ENCODE measurements at regions not wholly inside any gene's neighbourhood (a gene's known extent, or its start where the extent isn't known, plus 50 kb on each side); places are given as distances from the start of the nearest gene placed in this dataset.

- Histone ChIP-seq H3K9me3 (ENCODE audit: control insufficient read depth, insufficient read depth, low read length) (no peaks in the 10 kb centered on the region), H3K27ac (ENCODE audit: low read depth, low read length) (no peak overlapping the region), H3K27me3 (ENCODE audit: control insufficient read depth, insufficient read depth, low read length) (peaks cover 4% of the 10 kb centered on the region), H3K4me3 (ENCODE audit: low read depth, low read length) (no peak overlapping the region)
- ChIA-PET POLR2A (no interaction called here), CTCF (interaction anchor here (0.6 kb wide), 1 partner anchor 881 kb away, joined by 4 read pairs; no protein-coding TSS in a partner anchor)
- TF ChIP-seq CTCF (IDR thresholded peaks at IDR 0.05; ENCODE audit: low read depth, low read length), result no peak
- DNase-seq (ENCODE audit: low read depth, low spot score), result no peak
These were observed 132.2 kb downstream of the UBE2U start for GRCh38 chr1:64335636-64336035.

- no peaks in the 10 kb centered on the region for H3K27me3 ChIP-seq (ENCODE audit: control insufficient read depth, insufficient read depth, low read length)
- H3K4me3 ChIP-seq (ENCODE audit: low read depth, low read length), result no peak overlapping the region
- H3K27ac ChIP-seq (ENCODE audit: low read depth, low read length), result no peak overlapping the region
- CTCF ChIA-PET, result no interaction called here
- no peak for DNase-seq (ENCODE audit: low read depth, low spot score)
- no peak for TF ChIP-seq CTCF (IDR thresholded peaks at IDR 0.05; ENCODE audit: low read depth, low read length)
- POLR2A ChIA-PET, result no interaction called here
- no peaks in the 10 kb centered on the region for H3K9me3 ChIP-seq (ENCODE audit: control insufficient read depth, insufficient read depth, low read length)
These were observed 132.5 kb upstream of the CACHD1 start for GRCh38 chr1:64337475-64337874.

- no peak overlapping the region for H3K27ac ChIP-seq (ENCODE audit: low read depth, low read length)
- CTCF ChIA-PET, result no interaction called here
These were observed 132.0 kb upstream of the CACHD1 start for GRCh38 chr1:64337926-64338325.

GRCh38 chr1:64340361-64340760 is 129.6 kb upstream of the CACHD1 start:
- no peaks in the 10 kb centered on the region for H3K27me3 ChIP-seq (ENCODE audit: control insufficient read depth, insufficient read depth, low read length)
- ChIA-PET POLR2A (no interaction called here), CTCF (no interaction called here)
- TF ChIP-seq CTCF (IDR thresholded peaks at IDR 0.05; ENCODE audit: low read depth, low read length), result no peak
- DNase-seq (ENCODE audit: low read depth, low spot score), result no peak
- no peaks in the 10 kb centered on the region for H3K9me3 ChIP-seq (ENCODE audit: control insufficient read depth, insufficient read depth, low read length)
- H3K27ac ChIP-seq (ENCODE audit: low read depth, low read length), result no peak overlapping the region
- no peak overlapping the region for H3K4me3 ChIP-seq (ENCODE audit: low read depth, low read length)

More at GRCh38 chr1:64337926-64338325, 132.0 kb upstream of the CACHD1 start:
- no peak for TF ChIP-seq CTCF (IDR thresholded peaks at IDR 0.05; ENCODE audit: low read depth, low read length)
- POLR2A ChIA-PET, result no interaction called here
- Histone ChIP-seq H3K9me3 (ENCODE audit: control insufficient read depth, insufficient read depth, low read length) (no peaks in the 10 kb centered on the region), H3K4me3 (ENCODE audit: low read depth, low read length) (no peak overlapping the region), H3K27me3 (ENCODE audit: control insufficient read depth, insufficient read depth, low read length) (no peaks in the 10 kb centered on the region)
- no peak for DNase-seq (ENCODE audit: low read depth, low spot score)

- TF ChIP-seq CTCF (IDR thresholded peaks at IDR 0.05; ENCODE audit: low read depth, low read length), result no peak
- H3K4me3 ChIP-seq (ENCODE audit: low read depth, low read length), result no peak overlapping the region
- no peaks in the 10 kb centered on the region for H3K27me3 ChIP-seq (ENCODE audit: control insufficient read depth, insufficient read depth, low read length)
- CTCF ChIA-PET, result interaction anchor here (1.4 kb wide), 1 partner anchor 19 kb away, joined by 3 read pairs; no protein-coding TSS in a partner anchor
- no peak overlapping the region for H3K27ac ChIP-seq (ENCODE audit: low read depth, low read length)
- DNase-seq (ENCODE audit: low read depth, low spot score), result no peak
- POLR2A ChIA-PET, result no interaction called here
- no peaks in the 10 kb centered on the region for H3K9me3 ChIP-seq (ENCODE audit: control insufficient read depth, insufficient read depth, low read length)
These were observed 126.7 kb upstream of the CACHD1 start for GRCh38 chr1:64343105-64343822.

Data from AG04450 (cell line).